ENCODE measurements at regions not wholly inside any gene's neighbourhood (a gene's known extent, or its start where the extent isn't known, plus 50 kb on each side); places are given as distances from the start of the nearest gene placed in this dataset.

DNA sequence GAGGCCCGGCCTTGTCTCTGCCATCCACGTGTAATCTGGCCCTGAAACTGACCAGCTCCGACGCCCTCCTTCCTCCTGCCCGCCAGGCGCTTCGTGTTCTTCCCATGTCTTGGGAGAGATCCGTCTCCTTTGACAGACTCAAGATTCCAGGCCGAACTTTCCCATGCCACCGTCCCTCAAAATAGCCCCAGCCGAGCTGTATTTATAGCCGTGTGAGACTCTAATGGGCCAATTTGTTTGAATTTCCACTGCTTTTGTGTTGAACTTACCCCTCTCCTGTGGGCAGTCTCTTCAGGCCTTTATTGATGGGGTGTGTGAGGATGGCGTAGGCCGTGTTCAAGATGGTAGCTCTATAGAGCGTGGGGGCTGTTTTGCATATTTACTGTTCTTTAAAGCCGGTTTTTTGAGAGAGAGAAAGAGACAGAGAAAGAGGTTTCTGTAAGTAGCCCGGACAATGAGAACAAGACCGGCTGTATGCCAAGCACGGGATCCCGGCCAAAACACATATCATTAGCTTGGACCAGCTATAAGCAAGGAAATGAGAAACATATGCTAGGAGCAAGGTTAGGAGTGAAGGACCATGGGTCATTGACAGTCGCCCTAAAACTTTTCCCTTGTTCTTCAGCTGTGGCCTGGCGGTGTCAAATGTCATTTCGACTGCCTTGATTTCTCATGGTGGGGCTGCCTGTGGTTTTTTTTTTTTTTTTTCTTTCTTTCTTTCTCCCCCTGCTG, 124.5 kb upstream of the ZFHX3 start:
- intact Hi-C loops (cut with micrococcal nuclease), result no loop called here

DNA sequence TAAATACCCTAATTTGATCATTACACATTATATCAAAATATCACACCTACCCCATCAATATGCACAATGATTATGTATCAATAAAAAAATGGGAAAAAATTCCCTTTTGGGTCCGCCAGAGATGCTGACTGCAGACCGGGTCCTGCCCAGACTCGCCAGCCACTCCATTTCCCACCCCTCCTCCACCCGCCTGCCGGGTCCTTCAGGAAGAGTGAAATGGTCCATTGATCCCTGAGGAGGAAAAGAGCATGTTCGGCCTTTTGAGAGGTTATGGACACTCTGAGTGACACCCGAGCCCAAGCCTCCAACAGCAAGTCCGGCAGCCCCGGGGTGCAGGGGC, 123.9 kb upstream of the ZFHX3 start:
- intact Hi-C loops (cut with micrococcal nuclease), result no loop called here

DNA sequence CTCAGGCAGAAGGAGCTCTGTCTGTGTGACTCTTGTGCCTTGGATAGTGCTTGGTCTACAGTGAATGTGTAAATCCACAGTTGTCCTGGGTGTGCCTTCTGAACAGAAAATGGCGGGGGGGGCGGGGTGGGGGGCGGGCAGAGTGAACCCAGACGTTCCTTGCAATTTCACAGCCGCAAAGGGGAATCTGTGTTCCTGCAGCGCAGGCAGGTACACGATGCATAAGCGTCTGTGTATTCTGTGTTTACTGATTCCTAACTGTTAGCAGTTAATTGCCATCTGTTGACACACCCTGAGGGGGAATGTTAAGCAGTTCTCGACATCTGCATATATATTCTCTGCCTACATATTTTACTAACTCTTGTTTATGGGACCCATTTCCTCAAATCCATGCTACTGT, 123.5 kb upstream of the ZFHX3 start:
- intact Hi-C loops (cut with micrococcal nuclease), result no loop called here

DNA sequence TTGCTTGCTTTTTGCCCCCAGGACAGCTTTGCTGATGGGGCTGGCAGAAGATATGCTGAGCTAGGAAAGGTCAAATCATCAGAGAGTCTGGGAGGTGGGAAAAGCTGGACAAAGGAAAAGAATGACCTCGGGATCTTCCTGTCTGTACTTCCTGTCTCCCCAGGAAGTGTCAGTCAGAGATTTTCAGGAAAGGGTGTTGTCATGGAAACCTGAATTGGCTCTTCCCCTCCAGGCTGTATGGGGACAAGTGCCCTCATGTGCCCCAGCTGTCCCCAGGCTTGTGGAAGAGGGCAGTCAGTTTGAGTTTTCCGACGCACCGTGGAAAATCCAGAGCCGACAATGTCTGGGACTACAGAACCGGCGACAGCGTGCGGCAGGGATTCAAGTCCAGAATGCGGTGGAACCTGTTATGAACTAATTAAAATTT, 122.7 kb upstream of the ZFHX3 start:
- intact Hi-C loops (cut with micrococcal nuclease), result no loop called here

GRCh38 chr16:73166947-73167550, 119.1 kb upstream of the ZFHX3 start:
- intact Hi-C loops (cut with micrococcal nuclease), result no loop called here

DNA sequence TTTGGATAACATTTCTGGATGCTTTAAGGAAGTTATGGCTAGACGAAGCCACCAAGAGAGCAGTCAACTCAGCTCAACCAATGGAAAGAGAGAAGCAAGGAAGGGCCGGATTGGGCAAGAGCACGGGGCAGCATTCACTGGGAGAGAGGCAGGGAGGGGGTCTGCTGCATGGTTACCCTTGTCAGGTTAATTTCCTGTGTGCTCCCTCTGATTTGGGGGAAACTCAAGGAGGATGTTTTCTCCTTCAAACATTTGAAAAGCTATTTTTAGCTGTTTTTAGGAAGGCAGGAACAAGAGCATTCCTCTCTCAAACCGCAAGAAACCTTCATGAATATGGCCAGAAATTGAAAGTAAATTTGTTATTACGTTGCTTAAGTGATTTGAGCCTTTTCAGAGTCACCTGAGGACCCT, 118.5 kb upstream of the ZFHX3 start:
- intact Hi-C loops (cut with micrococcal nuclease), result no loop called here

- intact Hi-C loops (cut with micrococcal nuclease), result no loop called here
Measured at GRCh38 chr16:73163238-73163815, 115.4 kb upstream of the ZFHX3 start.

DNA sequence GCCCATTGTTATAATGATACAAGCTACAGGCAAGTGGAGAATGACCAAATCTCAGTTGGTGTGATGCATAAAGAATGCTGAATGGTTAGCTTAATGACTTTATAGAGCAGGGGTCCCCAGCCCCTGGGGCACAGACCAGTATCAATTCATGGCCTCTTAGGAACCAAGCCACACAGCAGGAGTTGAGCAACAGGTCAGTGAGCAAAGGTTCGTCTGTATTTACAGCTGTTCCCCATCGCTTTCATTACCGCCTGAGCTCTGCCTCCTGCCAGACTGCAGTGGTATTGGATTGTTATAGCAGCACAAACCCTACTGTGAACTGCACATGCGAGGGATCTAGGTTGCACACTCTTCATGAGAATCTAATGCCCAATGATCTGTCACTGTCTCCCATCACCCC, 114.0 kb upstream of the ZFHX3 start:
- intact Hi-C loops (cut with micrococcal nuclease), result no loop called here

DNA sequence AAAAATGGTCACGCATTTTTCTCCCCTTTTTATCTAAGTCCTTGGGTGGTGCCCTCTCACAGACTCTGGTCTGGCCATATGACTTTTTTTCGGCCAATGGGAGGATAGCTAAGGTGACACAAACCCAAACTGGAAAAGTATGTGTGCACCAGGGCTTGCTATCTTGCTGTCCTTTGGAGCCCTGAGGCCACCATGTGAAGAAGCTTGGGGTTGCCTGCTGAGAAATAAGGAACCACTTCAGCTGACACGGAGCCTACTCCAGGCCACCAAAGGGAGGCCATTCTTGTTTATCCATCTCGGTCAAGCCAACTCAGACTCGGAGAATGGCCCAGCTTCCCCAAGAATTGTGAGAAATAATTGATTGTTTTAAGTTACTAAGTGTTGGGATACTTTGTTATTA, 111.4 kb upstream of the ZFHX3 start:
- intact Hi-C loops (cut with micrococcal nuclease), result no loop called here

DNA sequence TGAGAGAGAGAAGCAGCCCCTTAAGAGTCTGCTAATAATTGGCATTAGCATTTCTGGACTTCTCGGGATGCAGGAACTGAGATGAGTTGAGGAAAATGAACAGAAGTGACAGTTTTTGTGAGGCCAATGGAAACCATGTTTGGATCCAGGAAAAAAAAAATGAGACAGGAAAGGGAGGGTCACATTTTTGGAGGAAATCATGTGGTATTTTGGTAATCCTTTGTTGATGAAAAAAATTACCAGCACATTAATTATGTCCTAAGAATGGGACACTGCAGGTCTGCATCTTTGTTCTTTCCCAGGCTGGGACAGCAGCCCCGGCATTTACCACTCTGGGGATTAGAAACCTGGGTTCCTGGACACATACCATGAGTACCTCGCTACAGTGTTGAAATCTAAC, 109.9 kb upstream of the ZFHX3 start:
- intact Hi-C loops (cut with micrococcal nuclease), result no loop called here

GRCh38 chr16:73154063-73154870, 106.3 kb upstream of the ZFHX3 start:
- intact Hi-C loops (cut with micrococcal nuclease), result no loop called here

- intact Hi-C loops (cut with micrococcal nuclease), result no loop called here
Measured at GRCh38 chr16:73152386-73153125, 104.6 kb upstream of the ZFHX3 start.

GRCh38 chr16:73151941-73152340, 104.0 kb upstream of the ZFHX3 start:
- intact Hi-C loops (cut with micrococcal nuclease), result no loop called here

- intact Hi-C loops (cut with micrococcal nuclease), result no loop called here
Measured at GRCh38 chr16:73151225-73151624, 103.3 kb upstream of the ZFHX3 start.

- intact Hi-C loops (cut with micrococcal nuclease), result no loop called here
Measured at GRCh38 chr16:73150786-73151185, 102.9 kb upstream of the ZFHX3 start.

- intact Hi-C loops (cut with micrococcal nuclease), result no loop called here
Measured at GRCh38 chr16:73149334-73149733, 101.4 kb upstream of the ZFHX3 start.

- intact Hi-C loops (cut with micrococcal nuclease), result no loop called here
Measured at GRCh38 chr16:73147958-73148357, 100.0 kb upstream of the ZFHX3 start.

DNA sequence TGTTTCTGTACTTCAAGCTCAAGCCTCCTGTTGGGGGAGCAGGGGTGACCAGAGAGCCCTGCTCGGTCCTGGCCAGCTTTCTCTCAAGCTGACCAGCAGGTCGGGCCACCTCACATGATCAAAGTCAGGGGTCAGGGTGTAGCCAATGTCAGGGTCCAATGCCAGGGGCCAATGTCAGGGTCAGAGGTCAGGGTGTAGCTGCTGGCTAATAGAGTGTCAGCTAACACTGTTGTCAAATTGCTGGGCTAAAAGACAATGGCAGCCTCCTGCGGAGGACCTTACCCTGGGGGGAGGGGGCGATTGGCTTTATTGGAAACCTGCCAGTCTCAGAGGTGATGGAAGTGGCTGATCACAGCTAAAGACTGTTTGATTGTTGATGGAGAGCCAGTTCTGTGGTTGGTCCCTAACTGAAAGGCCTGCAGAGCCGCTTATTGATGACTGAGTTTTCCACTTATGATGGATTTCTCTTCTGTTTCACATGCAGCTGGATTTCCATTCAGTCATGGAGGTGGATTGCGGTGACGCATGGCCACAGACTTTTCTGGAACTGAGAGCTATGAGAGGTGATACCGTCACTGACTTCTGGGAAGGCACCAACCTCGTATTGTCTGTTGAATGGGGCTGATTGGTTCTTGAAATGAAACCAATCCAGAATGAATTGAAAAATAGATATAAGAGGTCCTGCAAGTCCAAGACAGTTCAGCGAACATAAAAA, 97.4 kb upstream of the ZFHX3 start:
- intact Hi-C loops (cut with micrococcal nuclease), result no loop called here

DNA sequence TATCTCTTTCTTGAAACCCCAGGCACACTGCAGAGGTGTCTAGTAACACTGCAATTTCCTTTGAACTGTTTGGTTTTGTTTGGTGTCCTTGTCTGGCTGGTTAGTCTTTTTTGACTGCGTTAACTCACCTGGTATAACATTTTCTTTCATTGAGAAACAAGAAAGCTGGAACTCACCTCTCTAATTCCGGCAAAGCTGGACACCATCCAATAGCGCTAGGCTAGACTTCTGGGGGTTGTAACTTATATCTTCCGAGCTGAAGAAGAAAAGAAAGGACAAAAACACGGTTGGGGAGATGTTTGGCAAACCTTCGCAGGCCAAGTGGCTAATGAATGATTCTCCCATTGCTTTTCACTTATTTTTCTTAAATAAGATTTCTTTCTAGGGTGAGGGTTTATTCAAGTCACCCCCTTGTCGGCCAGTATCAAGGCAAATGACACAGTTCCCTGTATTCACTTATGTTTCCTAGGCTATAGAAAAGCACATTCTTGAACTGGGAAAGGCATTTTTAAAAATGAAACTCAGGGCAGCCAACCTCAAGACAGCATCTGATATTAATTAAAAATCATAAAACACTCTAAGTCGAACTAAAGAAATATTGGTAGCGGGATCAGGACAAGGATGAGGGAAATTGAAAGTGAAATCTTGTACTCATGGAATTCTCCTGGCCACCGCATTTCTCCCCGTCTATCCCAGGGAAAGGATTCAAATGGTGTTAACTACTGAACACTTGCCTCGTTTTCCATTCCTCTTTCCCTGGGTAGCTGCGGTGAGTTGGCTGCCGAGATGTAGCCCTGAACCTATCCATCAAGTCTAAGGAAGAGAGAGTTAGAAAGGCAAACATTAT, 95.9 kb upstream of the ZFHX3 start:
- intact Hi-C loops (cut with micrococcal nuclease), result no loop called here

- intact Hi-C loops (cut with micrococcal nuclease), result no loop called here
Measured at GRCh38 chr16:73143002-73143401, 95.1 kb upstream of the ZFHX3 start.
